NCI-H82 treated with DMSO at 0.1 percent for 48 hours (cell line): ENCODE measurements at regions not wholly inside any gene's neighbourhood (a gene's known extent, or its start where the extent isn't known, plus 50 kb on each side); places are given as distances from the start of the nearest gene placed in this dataset.

Experiments used
- DNase-seq: peaks from one replicate; lab custom pipeline; 2025; ENCODE audit not compliant: unreplicated experiment; lab: John Stamatoyannopoulos, UW

GRCh38 chr14:86464341-86464740, 934.4 kb downstream of the FLRT2 start:
- DNase-seq: no peak

DNA sequence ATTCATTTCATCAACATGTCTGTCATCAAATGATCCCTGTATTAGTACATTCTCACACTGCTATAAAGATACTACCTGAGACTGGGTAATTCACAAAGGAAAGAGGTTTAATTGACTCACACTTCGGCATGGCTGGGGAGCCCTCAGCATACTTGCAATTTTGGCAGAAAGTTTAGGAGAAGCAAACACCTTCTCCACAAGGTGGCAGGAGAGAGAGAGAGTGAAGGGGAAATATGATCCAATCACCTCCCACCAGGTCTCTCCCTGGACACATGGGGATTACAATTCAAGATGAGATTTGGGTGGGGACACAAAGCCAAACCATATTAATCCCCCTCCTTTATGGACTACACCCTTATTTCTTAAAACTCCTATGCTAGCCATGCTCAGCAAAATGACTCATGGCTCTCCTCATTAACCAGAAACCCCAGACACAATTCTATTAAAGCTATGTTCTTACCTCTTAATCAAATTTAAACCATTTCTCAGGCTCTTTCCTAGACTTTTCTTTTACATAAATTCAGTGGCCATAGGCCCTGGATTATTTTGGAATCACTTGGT, 932.3 kb downstream of the FLRT2 start:
- DNase-seq: peak; percentile 3

GRCh38 chr14:86457481-86458135, 927.7 kb downstream of the FLRT2 start:
- DNase-seq: no peak

- no peak for DNase-seq
These were observed 920.1 kb downstream of the FLRT2 start for GRCh38 chr14:86450085-86450484.

DNA sequence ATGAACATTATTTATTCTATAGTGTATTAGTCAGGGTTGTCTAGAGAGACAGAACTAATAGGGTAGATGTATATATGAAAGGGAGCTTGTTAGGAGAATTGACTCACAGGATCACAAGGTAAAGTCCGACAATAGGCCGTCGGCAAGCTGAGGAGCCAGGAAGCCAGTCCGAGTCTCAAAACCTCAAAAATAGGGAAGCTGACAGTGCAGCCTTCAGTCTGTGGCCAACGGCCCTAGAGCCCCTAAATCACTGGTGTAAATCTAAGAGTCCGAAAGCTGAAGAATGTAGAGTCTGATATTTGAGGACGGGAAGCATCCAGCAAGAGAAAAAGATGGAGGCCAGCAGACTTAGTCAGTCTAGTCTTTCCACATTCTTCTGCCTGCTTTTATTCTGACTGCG, 912.2 kb downstream of the FLRT2 start:
- no peak for DNase-seq

GRCh38 chr14:86430853-86431252, 900.9 kb downstream of the FLRT2 start:
- DNase-seq: peak; percentile 8

DNA sequence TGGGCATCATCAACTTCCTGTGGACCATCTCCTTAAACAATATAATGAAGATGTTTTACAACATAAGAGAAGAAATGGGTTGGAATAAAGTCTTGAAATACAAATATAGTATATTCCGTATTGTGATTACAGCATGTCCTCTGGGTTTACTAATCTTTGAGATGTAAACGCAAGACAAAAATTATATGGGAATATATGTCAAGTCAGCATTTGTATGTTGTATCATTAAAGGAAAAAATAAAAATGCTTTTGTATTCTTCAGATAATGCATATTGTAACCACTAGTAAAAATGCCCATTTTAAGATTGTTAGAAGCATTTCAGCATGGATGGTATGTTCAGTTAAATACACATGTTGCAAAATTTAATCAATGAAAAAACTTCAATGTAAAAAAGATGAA, 893.3 kb downstream of the FLRT2 start:
- DNase-seq: no peak

DNA sequence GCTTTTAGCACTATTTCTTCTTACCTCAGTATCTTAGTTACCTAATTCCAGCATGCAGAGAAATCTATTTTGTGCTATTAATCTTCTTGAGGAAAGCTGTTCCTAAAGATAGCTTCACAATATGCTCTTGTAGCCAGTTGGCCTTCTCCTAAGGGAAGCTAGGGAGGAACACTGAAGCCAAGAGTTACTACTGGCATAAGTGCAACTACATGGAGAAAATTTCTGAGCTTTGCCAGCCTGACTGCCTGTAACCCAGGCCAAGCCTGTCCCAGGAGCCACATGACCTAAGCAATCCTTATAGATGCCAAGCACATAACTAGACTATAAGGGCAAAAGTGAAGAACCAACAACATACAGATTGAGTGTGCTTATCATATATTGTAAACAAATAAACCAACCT, 890.2 kb downstream of the FLRT2 start:
- DNase-seq: no peak

DNA sequence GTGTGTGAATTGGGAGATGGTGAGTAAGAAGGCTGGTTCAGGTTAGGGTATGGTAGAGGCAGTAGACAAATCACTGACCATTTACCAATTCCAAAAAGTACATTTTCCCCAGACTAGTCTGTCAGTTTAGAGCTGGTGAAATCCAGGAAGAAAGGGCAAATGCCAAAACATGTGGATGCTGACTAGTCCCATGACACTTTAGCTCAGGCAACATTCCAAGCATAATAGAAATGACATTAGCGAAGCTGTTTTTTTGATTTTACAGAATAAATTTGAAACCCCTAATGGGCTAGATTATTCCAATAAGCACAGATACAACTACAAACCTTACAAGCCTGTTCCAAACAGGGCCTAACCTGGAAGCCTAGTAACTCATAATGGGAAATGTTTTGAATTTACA, 884.2 kb downstream of the FLRT2 start:
- DNase-seq: no peak

DNA sequence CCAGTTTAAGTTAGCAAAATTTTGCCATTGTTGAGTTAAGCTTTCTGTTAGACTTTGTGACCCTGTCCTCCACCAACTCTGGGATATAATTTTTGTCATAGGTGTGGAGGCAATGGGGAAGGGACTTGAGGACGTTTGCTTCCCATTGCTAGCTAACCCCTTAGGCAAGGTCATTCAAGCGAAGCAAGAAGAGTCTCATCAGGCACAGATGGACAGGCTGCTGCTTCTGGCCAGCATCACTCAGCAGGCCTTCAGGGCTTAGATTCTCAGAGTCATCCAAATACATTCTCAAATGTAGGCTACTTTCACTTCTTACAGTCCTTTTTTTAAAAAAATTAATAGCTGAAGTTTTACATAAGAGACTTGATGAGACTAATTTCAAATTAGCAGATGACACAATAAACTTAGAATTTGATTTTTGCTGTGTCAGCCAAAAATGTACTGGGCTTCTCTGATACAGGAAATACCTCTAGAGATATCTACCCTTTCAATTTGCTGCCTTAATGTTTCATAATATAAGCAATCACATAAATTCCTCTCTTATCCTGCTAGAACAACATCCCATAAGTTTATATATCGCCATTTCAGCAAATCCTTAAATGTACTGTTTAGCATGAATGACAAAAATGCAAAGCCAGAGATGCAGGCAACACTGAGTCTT, 875.2 kb downstream of the FLRT2 start:
- no peak for DNase-seq

GRCh38 chr14:86404425-86404824, 874.5 kb downstream of the FLRT2 start:
- DNase-seq: no peak

GRCh38 chr14:86402545-86402944, 872.6 kb downstream of the FLRT2 start:
- no peak for DNase-seq

DNA sequence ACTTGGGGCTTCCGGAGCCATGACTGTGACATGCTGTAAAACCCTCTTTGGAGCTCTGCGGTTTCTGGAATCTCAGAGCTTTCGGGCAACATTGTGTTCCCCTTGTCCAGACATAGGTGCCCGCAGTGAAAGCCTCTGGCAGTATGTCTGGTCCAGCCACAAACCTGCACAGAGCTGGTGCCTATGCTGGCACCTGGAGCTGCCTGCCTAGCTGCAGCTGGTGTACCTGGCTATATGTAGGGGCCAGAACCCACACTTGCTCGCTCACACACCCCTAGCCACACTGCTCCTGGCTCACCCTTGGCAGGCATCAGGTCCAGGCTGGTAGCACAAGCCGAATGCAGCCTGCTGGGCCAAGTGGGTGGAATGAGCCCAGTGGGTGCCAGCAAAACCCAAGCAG, 861.1 kb downstream of the FLRT2 start:
- no peak for DNase-seq

DNA sequence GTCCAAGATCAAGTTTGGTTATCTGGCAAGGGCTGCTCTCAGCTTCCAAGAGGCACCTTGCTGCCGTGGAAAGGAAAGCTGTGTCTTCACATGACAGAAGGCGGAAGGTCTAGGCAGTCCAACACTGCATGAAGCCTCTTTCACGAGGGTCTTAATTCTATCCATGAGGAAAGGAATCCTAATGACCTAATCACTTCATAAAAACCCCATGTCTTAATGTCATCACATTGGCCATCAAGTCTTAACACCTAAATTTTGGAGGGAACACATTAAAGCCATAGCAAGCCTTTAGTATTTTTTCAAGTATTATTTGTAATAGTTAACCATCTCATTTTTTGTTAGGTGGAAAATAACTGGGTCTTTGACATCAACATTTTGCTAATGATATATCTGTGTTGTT, 858.3 kb downstream of the FLRT2 start:
- no peak for DNase-seq

GRCh38 chr14:86373886-86374285, 843.9 kb downstream of the FLRT2 start:
- no peak for DNase-seq

DNA sequence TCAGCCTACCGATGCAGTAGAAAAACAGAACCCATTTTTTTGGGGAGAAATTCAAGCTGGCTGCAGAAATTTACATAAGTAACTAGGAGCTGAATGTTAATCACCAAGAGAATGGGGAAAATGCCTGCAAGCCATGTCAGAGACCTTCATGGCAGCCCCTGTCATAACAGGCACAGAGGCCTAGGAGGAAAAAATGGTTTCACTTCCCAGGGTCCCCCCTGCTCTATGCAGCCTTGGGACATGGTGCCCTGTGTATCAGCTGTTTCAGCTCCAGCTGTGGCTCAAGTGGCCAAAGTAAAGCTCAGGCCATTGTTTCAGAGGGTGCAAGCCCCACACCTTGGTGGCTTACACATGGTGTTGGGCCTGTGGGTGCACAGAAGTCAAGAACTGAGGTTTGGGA, 842.5 kb downstream of the FLRT2 start:
- no peak for DNase-seq

GRCh38 chr14:86364634-86365033, 834.7 kb downstream of the FLRT2 start:
- no peak for DNase-seq

GRCh38 chr14:86363576-86363975, 833.6 kb downstream of the FLRT2 start:
- no peak for DNase-seq

DNA sequence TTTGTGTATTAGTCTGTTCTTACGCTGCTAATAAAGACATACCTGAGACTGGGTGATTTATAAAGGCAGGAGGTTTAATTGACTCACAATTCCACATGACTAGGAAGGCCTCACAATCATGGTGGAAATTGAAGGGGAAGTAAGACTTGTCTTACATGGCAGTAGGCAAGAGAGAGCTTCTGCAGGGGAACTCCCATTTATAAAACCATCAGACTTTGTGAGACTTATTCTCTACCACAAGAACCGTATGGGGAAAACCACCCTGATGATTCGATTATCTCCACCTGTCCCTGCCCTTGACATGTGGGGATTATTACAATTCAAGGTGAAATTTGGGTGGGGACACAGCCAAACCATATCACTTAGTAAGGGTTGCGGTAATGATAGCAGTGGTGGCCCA, 833.1 kb downstream of the FLRT2 start:
- no peak for DNase-seq

GRCh38 chr14:86357876-86358275, 827.9 kb downstream of the FLRT2 start:
- no peak for DNase-seq

DNA sequence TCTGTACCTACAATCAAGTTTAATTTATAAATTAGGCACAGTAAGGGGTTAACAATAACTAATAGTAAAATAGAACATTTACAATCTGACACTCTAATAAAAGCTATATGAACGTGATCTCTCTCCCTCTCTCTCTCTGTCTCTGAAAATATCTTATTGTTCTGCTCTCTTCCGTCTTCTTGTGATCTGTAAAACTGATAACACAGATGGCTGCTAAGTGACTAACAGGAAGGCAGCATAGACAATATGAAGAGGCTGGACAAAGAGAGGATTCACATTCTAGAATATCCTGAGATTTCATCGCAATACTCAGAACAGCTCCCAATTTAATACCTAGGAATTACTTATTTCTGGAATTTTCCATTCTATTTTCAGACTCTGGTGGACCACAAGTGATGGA, 827.2 kb downstream of the FLRT2 start:
- DNase-seq: no peak

DNA sequence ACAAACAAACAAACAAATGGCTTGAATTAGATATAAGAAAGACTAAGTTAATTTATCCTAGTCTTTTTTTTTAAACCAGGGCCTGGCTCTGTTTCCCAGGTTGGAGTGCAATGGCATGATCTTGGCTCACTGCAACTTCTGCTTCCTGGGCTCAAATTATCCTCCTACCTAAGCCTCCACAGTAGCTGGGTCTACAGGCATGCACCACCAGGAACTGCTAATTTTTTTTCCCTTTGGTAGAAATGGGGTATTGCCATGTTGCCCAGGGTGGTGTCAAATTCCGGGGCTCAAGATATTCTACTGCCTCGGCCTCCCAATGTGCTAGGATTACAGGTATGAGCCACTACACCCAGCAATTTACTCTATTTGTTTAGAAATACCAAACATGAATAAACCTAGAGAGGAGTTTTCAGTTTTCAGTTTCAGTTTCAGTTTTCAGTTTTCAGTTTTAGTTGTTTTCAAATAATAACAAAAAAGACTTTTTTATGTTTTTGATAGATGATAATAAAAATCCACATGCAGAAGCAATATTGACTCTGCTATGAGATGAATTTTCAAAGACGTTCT, 817.0 kb downstream of the FLRT2 start:
- no peak for DNase-seq
